CD14-positive monocyte (primary cell): ENCODE measurements at regions not wholly inside any gene's neighbourhood (a gene's known extent, or its start where the extent isn't known, plus 50 kb on each side); places are given as distances from the start of the nearest gene placed in this dataset.
"Not testable (repeated sequence)": the region's sequence is repeated elsewhere in the genome, so short reads cannot be mapped to it uniquely, and the experiment has no call there.

Experiments used
- DNase-seq, 3 donors: peaks; one replicate each; pipeline ENCODE4 v3.0.0-alpha.2; 2011 to 2022
- H2AFZ ChIP-seq: 2 replicates; pipeline ENCODE4 v1.6.0; 2012; ENCODE audit warnings: mild to moderate bottlenecking, low read depth, low read length, inconsistent platforms; ENCODE audit not compliant: insufficient read depth, poor library complexity, severe bottlenecking
- H3K27ac ChIP-seq, 2 donors: 1 replicate in 1 of 2; 2 replicates in 1 of 2; pipeline ENCODE4 v1.5.1; 2012 to 2013; ENCODE audit warnings: low read length in 2 of 2, control low read depth in 1 of 2, inconsistent platforms in 1 of 2, low read depth in 1 of 2, mild to moderate bottlenecking in 1 of 2
- H3K27me3 ChIP-seq, 2 donors: one replicate each; pipeline versions ENCODE4 v1.6.0 to v1.6.1; 2011 to 2013; ENCODE audit warnings: low read length in 2 of 2; ENCODE audit not compliant: control insufficient read depth in 2 of 2, insufficient read depth in 2 of 2
- H3K36me3 ChIP-seq, 2 donors: replicated peaks in 1 of 2; 1 replicate in 1 of 2; 2 replicates in 1 of 2; pipeline versions ENCODE4 v1.5.1 to v1.6.1; 2012 to 2013; ENCODE audit warnings: low read length in 2 of 2, control low read depth in 1 of 2, inconsistent platforms in 1 of 2, mild to moderate bottlenecking in 1 of 2; ENCODE audit not compliant: insufficient read depth in 2 of 2, control insufficient read depth in 1 of 2
- H3K4me1 ChIP-seq, 2 donors: 1 replicate in 1 of 2; 2 replicates in 1 of 2; pipeline versions ENCODE4 v1.5.1 to v1.6.1; 2012 to 2013; ENCODE audit warnings: low read length in 2 of 2, control low read depth in 1 of 2, inconsistent platforms in 1 of 2, mild to moderate bottlenecking in 1 of 2, moderate library complexity in 1 of 2; ENCODE audit not compliant: insufficient read depth in 2 of 2, control insufficient read depth in 1 of 2
- H3K4me2 ChIP-seq: replicated peaks from 2 replicates; pipeline ENCODE3; 2012; ENCODE audit warnings: low read length, moderate library complexity, mild to moderate bottlenecking; ENCODE audit not compliant: poor library complexity, severe bottlenecking; ENCODE audit errors: extremely low read depth
- H3K4me3 ChIP-seq, 3 experiments: fragments of 200-600 bp in 1 of 3; sonication (generic) in 1 of 3; replicated peaks in 1 of 3; 1 replicate in 2 of 3; 2 replicates in 1 of 3; pipeline ENCODE4 v1.5.1; 2011 to 2013; ENCODE audit warnings: low read length in 3 of 3, mild to moderate bottlenecking in 3 of 3, control low read depth in 2 of 3, low read depth in 2 of 3, inconsistent platforms in 1 of 3, moderate library complexity in 1 of 3
- H3K79me2 ChIP-seq: 2 replicates; pipeline ENCODE4 v1.6.0; 2012; ENCODE audit warnings: mild to moderate bottlenecking, control low read depth, inconsistent platforms, low read length, moderate library complexity; ENCODE audit not compliant: insufficient read depth
- H3K9ac ChIP-seq: 2 replicates; pipeline ENCODE4 v1.6.0; 2017; ENCODE audit warnings: low read length, mild to moderate bottlenecking; ENCODE audit not compliant: insufficient read depth, poor library complexity, severe bottlenecking
- H3K9me3 ChIP-seq, 2 donors: replicated peaks in 1 of 2; 1 replicate in 1 of 2; 2 replicates in 1 of 2; pipeline versions ENCODE4 v1.5.1 to v1.6.1; 2012 to 2013; ENCODE audit warnings: low read length in 2 of 2, control low read depth in 1 of 2; ENCODE audit not compliant: control insufficient read depth in 1 of 2, insufficient read depth in 1 of 2
- H4K20me1 ChIP-seq: 2 replicates; pipeline ENCODE4 v1.6.0; 2012; ENCODE audit warnings: mild to moderate bottlenecking, low read length, control low read depth, moderate library complexity; ENCODE audit not compliant: insufficient read depth
- H3K27ac Mint-ChIP-seq, 7 donors: one replicate each; pipeline ENCODE4 v1.8.0; 2020; ENCODE audit warnings: mild to moderate bottlenecking in 7 of 7, mixed read lengths in 7 of 7, moderate library complexity in 6 of 7, inconsistent platforms in 2 of 7
- H3K27me3 Mint-ChIP-seq, 3 donors: one replicate each; pipeline ENCODE4 v1.8.0; 2021 to 2022; ENCODE audit warnings: low read depth in 3 of 3, mild to moderate bottlenecking in 3 of 3, mixed read lengths in 3 of 3, moderate library complexity in 3 of 3, inconsistent platforms in 1 of 3
- H3K36me3 Mint-ChIP-seq, 2 donors: one replicate each; pipeline ENCODE4 v1.8.0; 2020; ENCODE audit warnings: mixed read lengths in 2 of 2, inconsistent platforms in 1 of 2, mild to moderate bottlenecking in 1 of 2
- H3K4me1 Mint-ChIP-seq: one replicate; pipeline ENCODE4 v1.8.0; 2020; ENCODE audit warnings: mild to moderate bottlenecking, mixed read lengths
- H3K4me3 Mint-ChIP-seq, 2 donors: one replicate each; pipeline ENCODE4 v1.8.0; 2020; ENCODE audit warnings: mild to moderate bottlenecking in 2 of 2, mixed read lengths in 2 of 2, moderate library complexity in 1 of 2
- H3K9me3 Mint-ChIP-seq, 7 donors: one replicate each; pipeline ENCODE4 v1.8.0; 2020 to 2022; ENCODE audit warnings: mixed read lengths in 7 of 7, mild to moderate bottlenecking in 6 of 7, moderate library complexity in 6 of 7, inconsistent platforms in 2 of 7
- CTCF ChIP-seq: fragments of 200-600 bp; IDR thresholded peaks from one replicate; pipeline ENCODE4 v1.8.0; 2022; ENCODE audit warnings: antibody characterized with exemption, mild to moderate bottlenecking
- WGBS: methylation state at CpG from one replicate; pipeline ENCODE4 v1.1.5; 2013; ENCODE audit warnings: missing lambda C conversion rate; ENCODE audit not compliant: insufficient coverage; 5-methylcytosine and 5-hydroxymethylcytosine counted together
- intact Hi-C, 2 donors: fragments of 100-400 bp; cut with micrococcal nuclease; formaldehyde crosslinking; loops; one replicate each; pipeline versions ENCODE4 v1.15.0 to v1.15.1; 2023

- DNase-seq: no peak
- Histone ChIP-seq H3K9ac (no peak overlapping the region), H3K36me3 (no peaks in the 10 kb centered on the region), H3K79me2 (no peaks in the 10 kb centered on the region), H3K4me2 (no peak overlapping the region), H2AFZ (no peak overlapping the region), H3K4me1 (no peaks in the 10 kb centered on the region), H3K27ac (no peak overlapping the region), H3K27me3 (no peaks in the 10 kb centered on the region), H4K20me1 (no peaks in the 10 kb centered on the region), H3K9me3 (peaks cover 0 to 8% of the 10 kb centered on the region in 2 donors), H3K4me3 (no peak overlapping the region)
- no peaks in the 10 kb centered on the region for H3K36me3 Mint-ChIP-seq
- no peaks in the 10 kb centered on the region for H3K4me1 Mint-ChIP-seq
- no peak overlapping the region for H3K27ac Mint-ChIP-seq
- intact Hi-C loops: no loop called here
- WGBS: 75% methylated on average over 2 of the region's 3 CpGs
- H3K9me3 Mint-ChIP-seq: peaks cover 0 to 10% (median 5%) of the 10 kb centered on the region in 7 donors
- TF ChIP-seq CTCF: no peak
- no peak overlapping the region for H3K4me3 Mint-ChIP-seq
- no peaks in the 10 kb centered on the region for H3K27me3 Mint-ChIP-seq
Measured at GRCh38 chr1:196002906-196003305, 605.3 kb downstream of the KCNT2 start.

GRCh38 chr1:196002296-196002695, 605.9 kb downstream of the KCNT2 start:
- H3K9ac ChIP-seq: not testable (repeated sequence)

More at GRCh38 chr1:196002296-196002695, 605.9 kb downstream of the KCNT2 start:
- H3K27me3 ChIP-seq, H2AFZ ChIP-seq, H3K4me3 Mint-ChIP-seq, H3K27ac Mint-ChIP-seq, H3K27me3 Mint-ChIP-seq, H3K4me2 ChIP-seq, H3K4me1 ChIP-seq, H3K9me3 ChIP-seq, H3K36me3 ChIP-seq, H3K4me1 Mint-ChIP-seq, DNase-seq, H3K27ac ChIP-seq, intact Hi-C loops, H4K20me1 ChIP-seq, H3K79me2 ChIP-seq, H3K4me3 ChIP-seq, H3K36me3 Mint-ChIP-seq: not testable (repeated sequence)
- WGBS: 88% methylated on average over 2 of the region's 4 CpGs
- H3K9me3 Mint-ChIP-seq: peaks cover 0 to 10% (median 5%) of the 10 kb centered on the region in 7 donors
